ENCODE measurements at regions not wholly inside any gene's neighbourhood (a gene's known extent, or its start where the extent isn't known, plus 50 kb on each side); places are given as distances from the start of the nearest gene placed in this dataset.
"Not testable (repeated sequence)": the region's sequence is repeated elsewhere in the genome, so short reads cannot be mapped to it uniquely, and the experiment has no call there.

GRCh38 chr12:86456776-86457175 lies 200.6 kb upstream of the MGAT4C start:
- intact Hi-C loops (cut with micrococcal nuclease), result no loop called here

- intact Hi-C loops (cut with micrococcal nuclease), result no loop called here
These were observed 200.1 kb upstream of the MGAT4C start for GRCh38 chr12:86456241-86456640.

GRCh38 chr12:86445356-86445755 lies 189.2 kb upstream of the MGAT4C start:
- intact Hi-C loops (cut with micrococcal nuclease), result no loop called here

DNA sequence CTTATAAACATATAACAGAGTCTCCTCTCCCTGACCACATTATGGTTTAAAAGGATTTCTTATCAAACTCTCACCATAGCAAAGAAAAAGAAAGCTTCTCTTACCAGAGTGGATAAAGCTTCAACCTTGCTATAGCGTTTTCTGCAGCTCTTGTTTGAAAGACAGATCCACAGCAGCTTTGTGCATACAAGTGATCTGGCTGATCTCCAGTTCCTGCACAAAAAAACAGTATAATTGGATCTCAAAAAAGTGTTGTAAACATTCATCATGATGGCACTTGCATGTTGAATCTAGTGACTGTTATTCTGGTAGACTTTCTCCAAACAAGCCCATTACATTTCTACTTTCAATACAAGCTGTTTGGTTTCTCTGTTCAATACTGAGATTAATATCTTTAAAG lies 178.9 kb upstream of the MGAT4C start:
- intact Hi-C loops (cut with micrococcal nuclease), result no loop called here

GRCh38 chr12:86429824-86430223 lies 173.6 kb upstream of the MGAT4C start:
- intact Hi-C loops (cut with micrococcal nuclease), result no loop called here

DNA sequence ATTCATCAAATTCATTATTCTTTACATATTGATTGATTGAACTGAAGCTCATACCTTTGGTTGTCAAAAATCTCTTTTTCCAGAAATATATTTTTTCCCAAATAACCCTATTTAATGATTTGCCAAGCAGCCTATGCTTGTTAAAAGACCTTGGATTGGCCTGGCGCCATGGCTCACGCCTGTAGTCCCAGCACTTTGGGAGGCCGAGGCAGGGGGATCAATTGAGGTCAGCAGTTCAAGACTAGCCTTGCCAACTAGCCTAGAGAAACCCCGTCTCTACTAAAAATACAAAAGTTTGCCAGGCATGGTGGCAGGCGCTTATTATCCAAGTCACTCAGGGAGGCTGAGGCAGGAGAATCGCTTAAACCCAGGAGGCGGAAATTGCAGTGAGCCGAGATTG lies 165.1 kb upstream of the MGAT4C start:
- intact Hi-C loops (cut with micrococcal nuclease), result no loop called here

GRCh38 chr12:86414201-86414600 lies 158.0 kb upstream of the MGAT4C start:
- intact Hi-C loops (cut with micrococcal nuclease), result no loop called here

GRCh38 chr12:86411710-86412109 lies 155.5 kb upstream of the MGAT4C start:
- intact Hi-C loops (cut with micrococcal nuclease), result no loop called here

DNA sequence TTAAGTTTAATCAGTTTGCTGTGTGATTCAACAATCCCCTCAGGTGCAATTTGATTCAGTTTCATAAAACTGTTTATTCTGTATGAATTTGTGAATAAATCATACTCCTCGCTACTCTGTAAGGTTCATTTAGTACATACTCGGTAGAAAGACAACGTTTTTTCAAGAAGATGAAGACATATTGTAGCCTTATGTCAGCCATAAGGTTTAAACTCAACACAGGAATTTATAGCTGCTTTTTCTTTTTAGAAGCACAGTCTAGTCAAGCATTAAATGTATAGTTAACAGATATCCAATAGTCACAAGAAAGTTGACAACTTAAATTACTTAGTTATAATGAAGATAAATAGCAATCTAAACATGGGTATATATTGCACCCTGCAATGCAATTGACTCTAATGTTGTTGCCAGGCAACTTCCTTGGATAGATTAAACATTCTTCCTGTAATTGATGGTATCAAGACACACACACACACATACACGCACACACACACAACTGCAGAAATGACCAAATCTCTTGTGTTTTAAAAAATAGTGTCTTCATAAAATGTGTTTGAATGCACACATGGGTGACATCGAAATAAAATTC lies 151.5 kb upstream of the MGAT4C start:
- intact Hi-C loops (cut with micrococcal nuclease), result no loop called here

GRCh38 chr12:86389949-86390348 lies 133.8 kb upstream of the MGAT4C start:
- intact Hi-C loops (cut with micrococcal nuclease), result no loop called here

DNA sequence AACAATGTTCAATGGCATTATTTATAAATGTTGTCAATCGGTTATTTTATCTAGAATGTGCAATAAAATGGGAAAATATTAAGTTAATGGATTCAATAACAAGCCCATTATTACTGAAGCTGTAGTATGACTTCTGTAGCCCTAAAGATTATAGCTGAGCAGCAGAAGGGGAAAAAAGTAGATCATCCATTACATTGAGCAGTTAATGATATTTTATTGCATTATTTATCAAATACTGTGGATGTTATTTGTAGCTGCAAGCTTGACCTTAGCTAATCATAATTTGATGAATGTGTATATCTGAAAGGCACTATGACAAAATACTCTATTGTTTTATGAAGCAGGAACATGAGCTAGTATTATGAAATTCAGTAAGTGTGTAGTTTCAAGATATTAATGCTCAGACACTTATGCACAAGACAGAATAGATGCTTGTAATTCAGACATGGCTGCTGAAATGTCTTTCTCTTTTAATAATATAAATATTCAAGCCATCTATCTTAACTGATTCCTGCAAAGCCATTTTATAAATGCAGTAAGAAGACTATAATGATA lies 131.5 kb upstream of the MGAT4C start:
- intact Hi-C loops (cut with micrococcal nuclease), result no loop called here

DNA sequence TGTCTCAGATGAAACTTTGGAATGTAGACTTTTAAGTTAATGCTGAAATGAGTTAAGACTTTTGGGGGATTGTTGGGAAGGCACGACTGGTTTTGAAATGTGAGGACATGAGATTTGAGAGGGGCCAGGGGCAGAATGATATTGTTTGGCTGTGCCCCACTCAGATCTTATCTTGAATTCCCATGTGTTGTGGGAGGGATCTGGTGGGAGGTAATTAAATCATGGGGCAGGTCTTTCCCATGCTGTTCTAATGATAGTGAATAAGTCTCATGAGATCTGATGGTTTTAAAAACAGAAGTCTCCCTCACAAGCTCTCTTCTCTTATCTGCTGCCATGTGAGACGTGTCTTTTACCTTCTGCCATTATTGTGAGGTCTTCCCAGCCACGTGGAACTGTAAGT lies 127.6 kb upstream of the MGAT4C start:
- intact Hi-C loops (cut with micrococcal nuclease), result not testable (repeated sequence)

GRCh38 chr12:86379337-86379736 lies 123.1 kb upstream of the MGAT4C start:
- intact Hi-C loops (cut with micrococcal nuclease), result no loop called here

DNA sequence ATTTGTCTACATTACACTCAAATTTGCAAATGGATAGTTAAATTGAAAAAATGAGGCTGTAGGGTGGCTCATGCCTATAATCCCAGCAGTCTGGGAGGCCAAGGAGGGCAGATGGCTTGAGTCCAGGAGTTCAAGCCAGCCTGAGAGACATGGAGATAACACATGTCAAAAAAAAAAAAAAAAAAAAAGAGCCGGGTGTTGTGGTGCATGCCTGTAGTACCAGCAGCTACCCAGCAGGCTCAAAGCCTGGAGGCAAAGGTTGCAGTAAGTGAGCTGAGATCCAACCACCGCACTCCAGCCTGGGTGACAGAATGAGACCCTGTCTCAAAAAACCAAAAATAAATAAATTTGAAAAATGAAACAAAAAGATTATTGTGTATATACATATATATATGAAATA lies 119.9 kb upstream of the MGAT4C start:
- intact Hi-C loops (cut with micrococcal nuclease), result no loop called here

DNA sequence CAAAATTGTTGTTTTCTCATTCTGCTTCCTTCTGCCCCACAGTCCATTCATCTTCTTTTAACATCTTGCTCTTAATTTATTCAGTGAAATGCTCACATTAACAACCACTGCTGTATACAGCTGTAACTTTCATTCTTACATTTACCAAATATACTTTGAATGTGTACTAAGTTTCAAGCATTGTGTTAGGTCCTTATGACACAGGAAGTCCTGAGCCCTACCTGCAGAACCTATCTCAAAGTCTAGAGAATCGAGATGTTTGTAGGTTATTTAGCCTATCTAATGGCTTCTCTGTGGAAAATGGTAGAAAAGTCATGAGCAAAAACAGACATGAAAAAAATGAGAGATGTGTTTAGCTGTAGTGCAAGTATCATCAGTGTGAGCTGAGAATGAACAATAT lies 117.6 kb upstream of the MGAT4C start:
- intact Hi-C loops (cut with micrococcal nuclease), result no loop called here

DNA sequence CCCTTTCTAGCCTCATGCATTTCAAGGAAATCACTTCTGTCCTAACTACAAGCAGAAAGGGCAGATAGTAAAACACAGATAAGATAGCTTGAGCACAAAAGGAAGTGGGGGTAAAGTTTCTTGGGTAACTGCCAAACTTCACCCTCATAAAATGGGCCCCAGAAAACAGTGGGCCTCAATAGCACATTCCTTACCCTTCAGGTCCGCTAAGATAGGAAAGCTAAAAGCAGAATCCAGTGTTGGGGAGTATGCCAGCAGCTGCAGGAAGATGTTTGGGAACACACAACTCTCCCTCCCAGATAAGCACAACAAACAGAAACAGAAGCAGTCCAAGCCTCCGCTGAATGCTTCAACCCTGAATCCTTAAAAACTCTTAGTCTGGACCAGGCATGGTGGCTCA lies 110.9 kb upstream of the MGAT4C start:
- intact Hi-C loops (cut with micrococcal nuclease), result no loop called here

- intact Hi-C loops (cut with micrococcal nuclease), result no loop called here
These were observed 93.0 kb upstream of the MGAT4C start for GRCh38 chr12:86349196-86349595.

DNA sequence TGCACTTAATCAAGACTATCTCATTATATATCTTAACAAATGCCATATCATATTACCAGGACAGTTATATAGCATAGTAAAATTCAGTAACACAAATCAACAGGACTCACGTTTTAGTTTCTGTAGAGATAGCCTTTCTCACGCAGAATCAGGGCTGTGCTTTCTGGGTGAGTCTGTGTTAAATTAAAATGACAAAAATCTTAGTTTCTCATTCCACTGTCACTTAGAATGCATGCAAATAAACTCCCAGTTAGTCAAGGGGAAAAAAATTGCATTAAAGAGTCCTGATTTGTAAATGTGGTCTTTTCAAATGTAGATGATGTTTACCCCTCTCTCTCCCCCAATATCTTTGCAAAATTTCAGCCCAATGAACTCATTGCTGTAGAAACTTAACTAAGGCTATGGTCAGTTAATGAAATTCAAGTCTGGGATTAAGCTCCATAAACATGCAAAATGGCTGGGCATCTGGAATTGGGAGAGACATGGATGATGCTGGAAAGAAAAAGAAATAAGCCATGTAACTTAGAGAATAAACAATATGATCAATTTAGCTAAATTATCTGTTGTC lies 77.8 kb upstream of the MGAT4C start:
- intact Hi-C loops (cut with micrococcal nuclease), result no loop called here

- intact Hi-C loops (cut with micrococcal nuclease), result no loop called here
These were observed 75.3 kb upstream of the MGAT4C start for GRCh38 chr12:86331457-86331856.

GRCh38 chr12:86331012-86331411 lies 74.8 kb upstream of the MGAT4C start:
- intact Hi-C loops (cut with micrococcal nuclease), result no loop called here

DNA sequence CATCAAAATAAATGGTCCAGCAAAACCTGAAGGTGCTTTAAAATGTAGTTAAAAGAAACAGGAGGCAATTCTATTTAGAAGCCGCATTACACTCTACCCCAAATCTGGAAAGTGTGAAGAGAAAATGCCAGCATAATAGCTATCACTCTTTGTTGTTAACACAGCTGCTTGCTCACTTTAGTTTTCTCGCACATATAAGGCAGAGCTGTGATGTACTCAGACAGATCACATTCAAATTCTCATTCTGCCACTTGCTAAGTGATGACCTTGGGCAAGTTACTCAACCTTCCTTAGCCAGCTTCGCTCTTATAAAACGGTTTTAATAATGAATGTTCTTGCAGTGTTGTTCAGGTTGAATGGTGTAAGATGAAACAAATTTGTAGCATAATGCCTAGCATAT lies 56.0 kb upstream of the MGAT4C start:
- intact Hi-C loops (cut with micrococcal nuclease), result no loop called here
